ENCODE measurements at regions not wholly inside any gene's neighbourhood (a gene's known extent, or its start where the extent isn't known, plus 50 kb on each side); places are given as distances from the start of the nearest gene placed in this dataset.

GRCh38 chr4:95754667-95755066 lies 85.2 kb upstream of the PDHA2 start:
- TF ChIP-seq CTCF (conservative IDR thresholded peaks at IDR 0.05), result no peak
- TF ChIP-seq EZH2 (IDR thresholded peaks at IDR 0.05; ENCODE audit: low read depth), result no peak
- Histone ChIP-seq H3K79me2 (ENCODE audit: low read depth) (no peaks in the 10 kb centered on the region), H3K9me2 (ENCODE audit: insufficient read depth) (no peaks in the 10 kb centered on the region), H3K27ac (no peak overlapping the region), H3K36me3 (ENCODE audit: low read depth) (no peaks in the 10 kb centered on the region), H2AFZ (no peak overlapping the region), H3K4me1 (replicated peaks; ENCODE audit: insufficient read depth) (no peaks in the 10 kb centered on the region), H3K9me3 (ENCODE audit: insufficient read depth, low read depth) (no peaks in the 10 kb centered on the region), H3F3A (ENCODE audit: insufficient read depth, low read depth) (no peaks in the 10 kb centered on the region), H3K27me3 (ENCODE audit: insufficient read depth, low read depth) (no peaks in the 10 kb centered on the region), H4K20me1 (ENCODE audit: insufficient read depth) (no peaks in the 10 kb centered on the region), H3K4me2 (no peak overlapping the region), H3K4me3 (no peak overlapping the region)
- CTCF ChIA-PET, result no interaction called here
- no TSS peak for BruUV-seq (replicated peaks)
- POLR2A ChIA-PET (ENCODE audit: unreplicated experiment), result no interaction called here
- DNase-seq, result no peak
- intact Hi-C loops (cut with micrococcal nuclease; ENCODE audit: unreplicated experiment), result no loop called here

GRCh38 chr4:95749204-95749603 lies 90.7 kb upstream of the PDHA2 start:
- Histone ChIP-seq H3K4me1 (replicated peaks; ENCODE audit: insufficient read depth) (no peaks in the 10 kb centered on the region), H3K9me3 (ENCODE audit: insufficient read depth, low read depth) (no peaks in the 10 kb centered on the region), H3K27me3 (ENCODE audit: insufficient read depth, low read depth) (no peaks in the 10 kb centered on the region), H2AFZ (no peak overlapping the region), H3K79me2 (ENCODE audit: low read depth) (no peaks in the 10 kb centered on the region), H3K4me3 (no peak overlapping the region), H3K36me3 (ENCODE audit: low read depth) (no peaks in the 10 kb centered on the region), H4K20me1 (ENCODE audit: insufficient read depth) (no peaks in the 10 kb centered on the region), H3K27ac (no peak overlapping the region), H3K9me2 (ENCODE audit: insufficient read depth) (no peaks in the 10 kb centered on the region), H3F3A (ENCODE audit: insufficient read depth, low read depth) (no peaks in the 10 kb centered on the region), H3K4me2 (no peak overlapping the region)
- ChIA-PET POLR2A (ENCODE audit: unreplicated experiment) (interaction anchor here (0.5 kb wide), 1 partner anchor 210 kb away, joined by 4 read pairs; no protein-coding TSS in a partner anchor), CTCF (interaction anchor here (0.5 kb wide), 1 partner anchor 94 kb away, joined by 3 read pairs; no protein-coding TSS in a partner anchor)
- no TSS peak for BruUV-seq (replicated peaks)
- intact Hi-C loops (cut with micrococcal nuclease; ENCODE audit: unreplicated experiment), result no loop called here
- TF ChIP-seq EZH2 (IDR thresholded peaks at IDR 0.05; ENCODE audit: low read depth) (no peak), CTCF (conservative IDR thresholded peaks at IDR 0.05) (no peak)
- DNase-seq, result no peak

DNA sequence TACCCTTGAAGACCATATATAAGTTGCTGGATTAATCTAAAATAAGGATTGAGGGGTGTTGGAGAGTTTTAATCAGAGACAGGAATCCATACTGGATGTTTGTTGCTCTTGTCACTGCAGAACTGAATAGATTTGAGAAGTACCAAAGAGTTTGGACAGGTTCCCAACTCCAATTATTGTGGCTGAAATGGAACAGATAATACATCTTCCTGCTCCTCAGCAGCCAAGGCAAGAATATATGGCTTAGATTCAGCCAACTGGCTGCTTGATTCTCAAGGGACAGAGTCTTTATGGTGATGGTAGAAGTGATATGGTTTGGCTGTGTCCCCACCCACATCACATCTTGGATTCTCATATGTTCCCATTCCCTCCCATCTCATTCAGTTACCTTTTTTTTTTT lies 97.0 kb upstream of the PDHA2 start:
- POLR2A ChIA-PET (ENCODE audit: unreplicated experiment), result no interaction called here
- H3K9me2 ChIP-seq (ENCODE audit: insufficient read depth), result no peaks in the 10 kb centered on the region

More for the DNA sequence above, 97.0 kb upstream of the PDHA2 start:
- Histone ChIP-seq H3K79me2 (ENCODE audit: low read depth) (no peaks in the 10 kb centered on the region), H3K27ac (no peak overlapping the region), H3F3A (ENCODE audit: insufficient read depth, low read depth) (no peaks in the 10 kb centered on the region), H3K27me3 (ENCODE audit: insufficient read depth, low read depth) (no peaks in the 10 kb centered on the region), H3K4me1 (replicated peaks; ENCODE audit: insufficient read depth) (no peaks in the 10 kb centered on the region), H2AFZ (no peak overlapping the region), H4K20me1 (ENCODE audit: insufficient read depth) (no peaks in the 10 kb centered on the region), H3K4me2 (no peak overlapping the region), H3K4me3 (no peak overlapping the region), H3K9me3 (ENCODE audit: insufficient read depth, low read depth) (no peaks in the 10 kb centered on the region), H3K36me3 (ENCODE audit: low read depth) (no peaks in the 10 kb centered on the region)
- CTCF ChIA-PET, result no interaction called here
- no peak for DNase-seq
- BruUV-seq (replicated peaks), result no TSS peak
- TF ChIP-seq CTCF (conservative IDR thresholded peaks at IDR 0.05) (no peak), EZH2 (IDR thresholded peaks at IDR 0.05; ENCODE audit: low read depth) (no peak)
- intact Hi-C loops (cut with micrococcal nuclease; ENCODE audit: unreplicated experiment), result no loop called here
